Cardiac muscle cell (in vitro differentiated cells and primary cell): ENCODE measurements at regions not wholly inside any gene's neighbourhood (a gene's known extent, or its start where the extent isn't known, plus 50 kb on each side); places are given as distances from the start of the nearest gene placed in this dataset.

Experiments
- DNase-seq, 2 donors: peaks; one replicate each; pipeline versions ENCODE4 v3.0.0 to v3.0.0-alpha.2; 2010 to 2017; ENCODE audit warnings: low read depth in 1 of 2, low spot score in 1 of 2
- H3K27ac ChIP-seq: fragments of 200-600 bp; sonication (generic); 2 replicates; pipeline ENCODE4 v1.5.1; 2016
- H3K27me3 ChIP-seq: fragments of 200-600 bp; sonication (generic); 2 replicates; pipeline ENCODE4 v1.6.0; 2016; ENCODE audit warnings: control low read depth
- H3K36me3 ChIP-seq: fragments of 200-600 bp; sonication (generic); 2 replicates; pipeline ENCODE4 v1.5.1; 2016; ENCODE audit warnings: control low read depth
- H3K4me1 ChIP-seq: fragments of 200-600 bp; sonication (generic); 2 replicates; pipeline ENCODE4 v1.8.1; 2017; ENCODE audit warnings: low read depth, mild to moderate bottlenecking, mixed run types
- H3K4me3 ChIP-seq: fragments of 200-600 bp; sonication (generic); 2 replicates; pipeline ENCODE4 v1.5.1; 2016; ENCODE audit warnings: mild to moderate bottlenecking
- H3K9me3 ChIP-seq: fragments of 200-600 bp; sonication (generic); 2 replicates; pipeline ENCODE4 v1.5.1; 2017; ENCODE audit warnings: low read depth, mild to moderate bottlenecking, control low read depth
- CTCF ChIP-seq: IDR thresholded peaks from 2 replicates; pipeline ENCODE4 v1.5.1; 2012; ENCODE audit warnings: low read depth, mild to moderate bottlenecking, low read length

- no peak for DNase-seq
- TF ChIP-seq CTCF, result no peak
- Histone ChIP-seq H3K27ac (no peak overlapping the region), H3K9me3 (no peaks in the 10 kb centered on the region), H3K4me1 (no peaks in the 10 kb centered on the region), H3K36me3 (no peaks in the 10 kb centered on the region), H3K4me3 (no peak overlapping the region), H3K27me3 (no peaks in the 10 kb centered on the region)
Measured at GRCh38 chr1:208637181-208637580, 393.0 kb upstream of the PLXNA2 start.

- H3K4me3 ChIP-seq, result no peak overlapping the region
Measured at GRCh38 chr1:208639382-208639781, 395.2 kb upstream of the PLXNA2 start.

GRCh38 chr1:208640295-208640694 lies 396.1 kb upstream of the PLXNA2 start:
- Histone ChIP-seq H3K4me3 (no peak overlapping the region), H3K9me3 (no peaks in the 10 kb centered on the region), H3K4me1 (no peaks in the 10 kb centered on the region), H3K27me3 (no peaks in the 10 kb centered on the region), H3K27ac (no peak overlapping the region), H3K36me3 (no peaks in the 10 kb centered on the region)
- no peak for TF ChIP-seq CTCF
- DNase-seq, result no peak

More at GRCh38 chr1:208639382-208639781, 395.2 kb upstream of the PLXNA2 start:
- Histone ChIP-seq H3K27ac (no peak overlapping the region), H3K4me1 (no peaks in the 10 kb centered on the region), H3K9me3 (no peaks in the 10 kb centered on the region), H3K36me3 (no peaks in the 10 kb centered on the region), H3K27me3 (no peaks in the 10 kb centered on the region)
- TF ChIP-seq CTCF, result no peak
- no peak for DNase-seq

GRCh38 chr1:208641579-208642280 lies 397.5 kb upstream of the PLXNA2 start:
- no peaks in the 10 kb centered on the region for H3K4me1 ChIP-seq
- no peaks in the 10 kb centered on the region for H3K27me3 ChIP-seq
- no peak overlapping the region for H3K27ac ChIP-seq
- no peak for TF ChIP-seq CTCF
- no peaks in the 10 kb centered on the region for H3K36me3 ChIP-seq
- H3K4me3 ChIP-seq, result no peak overlapping the region
- DNase-seq, result no peak
- H3K9me3 ChIP-seq, result no peaks in the 10 kb centered on the region

- H3K27me3 ChIP-seq, result no peaks in the 10 kb centered on the region
- no peak for TF ChIP-seq CTCF
- H3K9me3 ChIP-seq, result no peaks in the 10 kb centered on the region
- no peak for DNase-seq
- no peak overlapping the region for H3K27ac ChIP-seq
- no peaks in the 10 kb centered on the region for H3K36me3 ChIP-seq
- peaks cover 3% of the 10 kb centered on the region for H3K4me1 ChIP-seq
- H3K4me3 ChIP-seq, result no peak overlapping the region
Measured at GRCh38 chr1:208643005-208643597, 398.9 kb upstream of the PLXNA2 start.
